SK-N-MC (cell line): ENCODE measurements at regions not wholly inside any gene's neighbourhood (a gene's known extent, or its start where the extent isn't known, plus 50 kb on each side); places are given as distances from the start of the nearest gene placed in this dataset.

Experiments
- EZH2 ChIP-seq: fragments of 200-600 bp; sonication (generic); IDR thresholded peaks from one replicate; pipeline ENCODE4 v1.6.1; 2017; ENCODE audit warnings: antibody characterized with exemption
- FOXP2 ChIP-seq: optimal IDR thresholded peaks from 2 replicates; pipeline ENCODE3; 2011; ENCODE audit warnings: mild to moderate bottlenecking, moderate library complexity; ENCODE audit not compliant: insufficient read depth; ENCODE audit errors: extremely low read length, control extremely low read depth
- POLR2AphosphoS5 ChIP-seq: IDR thresholded peaks from 2 replicates; pipeline ENCODE4 v1.6.1; 2012; ENCODE audit warnings: mild to moderate bottlenecking, low read depth, low read length, borderline replicate concordance

GRCh38 chr14:89617481-89618329, 200.7 kb upstream of the FOXN3 start:
- no peak for TF ChIP-seq EZH2
- TF ChIP-seq POLR2AphosphoS5 = no peak
- no peak for TF ChIP-seq FOXP2
